ENCODE measurements at regions not wholly inside any gene's neighbourhood (a gene's known extent, or its start where the extent isn't known, plus 50 kb on each side); places are given as distances from the start of the nearest gene placed in this dataset.

GRCh38 chr5:109256486-109256885, 153.3 kb downstream of the PJA2 start (continued):
- no peak for TF ChIP-seq BCLAF1 (IDR thresholded peaks at IDR 0.05)
- no peak for TF ChIP-seq TBL1XR1 (IDR thresholded peaks at IDR 0.05; ENCODE audit: low read depth, low read length)
- TF ChIP-seq ZBTB40 (IDR thresholded peaks at IDR 0.05; ENCODE audit: borderline replicate concordance), result no peak

DNA sequence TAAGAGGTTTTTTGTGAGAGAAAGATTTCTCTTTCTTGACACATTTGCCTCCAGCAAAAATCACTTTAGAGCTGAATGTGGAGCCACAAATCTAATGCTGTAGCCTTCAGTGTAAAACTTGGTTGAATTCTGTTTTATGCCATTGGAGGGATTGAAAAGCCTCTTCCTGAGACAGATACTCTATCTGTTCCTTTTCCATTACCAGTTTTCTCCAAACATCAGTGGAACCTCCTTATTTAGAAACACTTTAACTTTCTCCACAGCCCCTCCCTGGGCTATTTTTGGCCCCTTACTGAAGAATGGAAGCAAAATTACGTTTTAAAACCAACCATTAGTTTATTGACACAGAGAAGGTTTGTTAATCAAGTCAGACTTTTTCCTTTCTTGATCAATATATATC, 155.3 kb downstream of the PJA2 start:
- WGBS (ENCODE audit: insufficient coverage, insufficient replicate concordance, low lambda C conversion rate, missing lambda C conversion rate), result 0% methylated on average over 1 of the region's 1 CpG
- no TSS peak for BruUV-seq (replicated peaks)
- Histone ChIP-seq H3K79me2 (ENCODE audit: control insufficient read depth, insufficient read depth, low read length) (no peaks in the 10 kb centered on the region), H3K9ac (ENCODE audit: control insufficient read depth, insufficient read depth, low read length) (no peak overlapping the region), H3K27me3 (replicated peaks in 1 of 2; ENCODE audit: control insufficient read depth in 2 of 2, insufficient read depth in 2 of 2, low read length in 1 of 2) (no peaks in the 10 kb centered on the region), H3K4me1 (ENCODE audit: control insufficient read depth, insufficient read depth, low read length) (no peaks in the 10 kb centered on the region), H2AFZ (ENCODE audit: control insufficient read depth, low read depth, low read length) (no peak overlapping the region), H3K9me3 (replicated peaks; ENCODE audit: control insufficient read depth, insufficient read depth, low read length) (peaks cover 1% of the 10 kb centered on the region; the same call in 1 of the 3 replicates), H3K27ac (ENCODE audit: control insufficient read depth, insufficient read depth) (no peak overlapping the region), H3K36me3 (ENCODE audit: control insufficient read depth in 2 of 2, insufficient read depth in 2 of 2, low read length in 1 of 2) (no peaks in the 10 kb centered on the region), H3K4me3 (no peak overlapping the region), H3K4me2 (ENCODE audit: control insufficient read depth, insufficient read depth) (no peak overlapping the region), H4K20me1 (ENCODE audit: control insufficient read depth, insufficient read depth) (no peaks in the 10 kb centered on the region)
- ChIA-PET CTCF (no interaction called here), RAD21 (ENCODE audit: unreplicated experiment) (no interaction called here), POLR2A (no interaction called here), SMC1A (ENCODE audit: uncharacterized antibody, unreplicated experiment) (no interaction called here)
- ATAC-seq (no peak), DNase-seq (ENCODE audit: low read depth, low spot score) (no peak), FAIRE-seq (no peak)
- intact Hi-C loops (cut with micrococcal nuclease; ENCODE audit: unreplicated experiment), result no loop called here
- in situ Hi-C loops (cut with MboI), result no loop called here
- no peak for TF ChIP-seq TCF3 (IDR thresholded peaks at IDR 0.05; ENCODE audit: borderline replicate concordance, insufficient read depth, low read depth, low read length)
- no peak for TF ChIP-seq ETV6 (conservative IDR thresholded peaks at IDR 0.05 in 1 of 2, IDR thresholded peaks at IDR 0.05 in 1 of 2; ENCODE audit: borderline replicate concordance in 1 of 2, low read depth in 1 of 2)
- TF ChIP-seq CHD1 (IDR thresholded peaks at IDR 0.05; ENCODE audit: low read depth, low read length), result no peak
- no peak for TF ChIP-seq SIX5 (IDR thresholded peaks at IDR 0.05; ENCODE audit: low read depth, low read length, severe bottlenecking)
- TF ChIP-seq MYB (IDR thresholded peaks at IDR 0.05; ENCODE audit: borderline replicate concordance, low read depth, low read length), result no peak
- TF ChIP-seq IKZF2 (IDR thresholded peaks at IDR 0.05), result no peak
- no peak for TF ChIP-seq ZSCAN29 (IDR thresholded peaks at IDR 0.05)
- TF ChIP-seq RFX5 (IDR thresholded peaks at IDR 0.05; ENCODE audit: low read depth, low read length), result no peak
- no peak for TF ChIP-seq BACH1 (IDR thresholded peaks at IDR 0.05; ENCODE audit: borderline replicate concordance)
- no peak for TF ChIP-seq ZBED1 (IDR thresholded peaks at IDR 0.05; ENCODE audit: borderline replicate concordance)
- TF ChIP-seq, protein P1, sequence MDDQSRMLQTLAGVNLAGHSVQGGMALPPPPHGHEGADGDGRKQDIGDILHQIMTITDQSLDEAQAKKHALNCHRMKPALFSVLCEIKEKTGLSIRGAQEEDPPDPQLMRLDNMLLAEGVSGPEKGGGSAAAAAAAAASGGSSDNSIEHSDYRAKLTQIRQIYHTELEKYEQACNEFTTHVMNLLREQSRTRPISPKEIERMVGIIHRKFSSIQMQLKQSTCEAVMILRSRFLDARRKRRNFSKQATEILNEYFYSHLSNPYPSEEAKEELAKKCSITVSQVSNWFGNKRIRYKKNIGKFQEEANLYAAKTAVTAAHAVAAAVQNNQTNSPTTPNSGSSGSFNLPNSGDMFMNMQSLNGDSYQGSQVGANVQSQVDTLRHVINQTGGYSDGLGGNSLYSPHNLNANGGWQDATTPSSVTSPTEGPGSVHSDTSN (IDR thresholded peaks at IDR 0.05; ENCODE audit: insufficient replicate concordance, low read depth, low read length), result no peak
